LHCN-M2 (cell line): ENCODE measurements at regions not wholly inside any gene's neighbourhood (a gene's known extent, or its start where the extent isn't known, plus 50 kb on each side); places are given as distances from the start of the nearest gene placed in this dataset.

Experiments
- DNase-seq: peaks from one replicate; pipeline ENCODE4 v3.0.0-alpha.2; 2012; ENCODE audit warnings: low read depth

GRCh38 chr7:19448091-19448490, 260.7 kb downstream of the POLR1F start:
- DNase-seq: no peak

- peak; percentile 70 for DNase-seq
Observed at GRCh38 chr7:19442016-19442785, 266.6 kb downstream of the POLR1F start.

GRCh38 chr7:19439517-19439916, 269.3 kb downstream of the POLR1F start:
- DNase-seq: no peak

- DNase-seq: no peak
Observed at GRCh38 chr7:19437446-19437845, 271.4 kb downstream of the POLR1F start.

- DNase-seq: no peak
Observed at GRCh38 chr7:19427944-19428343, 280.9 kb downstream of the POLR1F start.

- no peak for DNase-seq
Observed at GRCh38 chr7:19421861-19422260, 276.6 kb upstream of the FERD3L start.

GRCh38 chr7:19417231-19417630, 272.0 kb upstream of the FERD3L start:
- DNase-seq: no peak

- DNase-seq: no peak
Observed at GRCh38 chr7:19415123-19415522, 269.9 kb upstream of the FERD3L start.

- peak; percentile 89 for DNase-seq
Observed at GRCh38 chr7:19413443-19413965, 268.3 kb upstream of the FERD3L start.

- peak; percentile 64 for DNase-seq
Observed at GRCh38 chr7:19410691-19411090, 265.5 kb upstream of the FERD3L start.

GRCh38 chr7:19410106-19410505, 264.9 kb upstream of the FERD3L start:
- peak; percentile 60 for DNase-seq

- DNase-seq: no peak
Observed at GRCh38 chr7:19408706-19409220, 263.5 kb upstream of the FERD3L start.

- DNase-seq: no peak
Observed at GRCh38 chr7:19407270-19407669, 262.0 kb upstream of the FERD3L start.

- DNase-seq: peak; percentile 87
Observed at GRCh38 chr7:19405541-19405940, 260.3 kb upstream of the FERD3L start.

GRCh38 chr7:19404912-19405329, 259.7 kb upstream of the FERD3L start:
- DNase-seq: peak; percentile 100

GRCh38 chr7:19403691-19404090, 258.5 kb upstream of the FERD3L start:
- no peak for DNase-seq

GRCh38 chr7:19401461-19401860, 256.2 kb upstream of the FERD3L start:
- no peak for DNase-seq

- DNase-seq: no peak
Observed at GRCh38 chr7:19400758-19401254, 255.6 kb upstream of the FERD3L start.

GRCh38 chr7:19397911-19398310, 252.7 kb upstream of the FERD3L start:
- peak; percentile 97 for DNase-seq

GRCh38 chr7:19392246-19392645, 247.0 kb upstream of the FERD3L start:
- peak; percentile 96 for DNase-seq

- no peak for DNase-seq
Observed at GRCh38 chr7:19390795-19391194, 245.6 kb upstream of the FERD3L start.

GRCh38 chr7:19381321-19381720, 236.1 kb upstream of the FERD3L start:
- DNase-seq: no peak

GRCh38 chr7:19378345-19378714, 233.1 kb upstream of the FERD3L start:
- peak; percentile 64 for DNase-seq
